ENCODE measurements at regions not wholly inside any gene's neighbourhood (a gene's known extent, or its start where the extent isn't known, plus 50 kb on each side); places are given as distances from the start of the nearest gene placed in this dataset.

- Histone ChIP-seq H3K36me3 (ENCODE audit: insufficient read depth, low read length, poor library complexity, severe bottlenecking) (no peaks in the 10 kb centered on the region), H3K9me3 (ENCODE audit: low read depth, low read length, poor library complexity, severe bottlenecking) (peaks cover 12% of the 10 kb centered on the region), H3K27me3 (replicated peaks; ENCODE audit: insufficient read depth, low read depth, low read length, poor library complexity) (no peaks in the 10 kb centered on the region), H3K4me1 (ENCODE audit: insufficient read depth, low read length, poor library complexity, severe bottlenecking) (no peaks in the 10 kb centered on the region), H3K27ac (ENCODE audit: low read depth, low read length, poor library complexity, severe bottlenecking) (no peak overlapping the region), H3K4me3 (ENCODE audit: low read depth, low read length, poor library complexity, severe bottlenecking) (no peak overlapping the region)
- intact Hi-C loops (cut with micrococcal nuclease; ENCODE audit: unreplicated experiment): no loop called here
- POLR2A ChIA-PET (ENCODE audit: low non-redundant PET): no interaction called here
- no peak for TF ChIP-seq EZH2 (IDR thresholded peaks at IDR 0.05; ENCODE audit: borderline replicate concordance, low read depth, low read length, poor library complexity, severe bottlenecking)
- TF ChIP-seq CTCF (conservative IDR thresholded peaks at IDR 0.05; ENCODE audit: low read depth, low read length): no peak
- BruUV-seq (replicated peaks): no TSS peak
- CTCF ChIA-PET: no interaction called here
- no peak for DNase-seq (ENCODE audit: low spot score)
These were observed 1077.3 kb upstream of the CNTN5 start for GRCh38 chr11:97943493-97943892.

GRCh38 chr11:97948793-97949192 is 1072.0 kb upstream of the CNTN5 start:
- no TSS peak for BruUV-seq (replicated peaks)
- H3K9me3 ChIP-seq (ENCODE audit: low read depth, low read length, poor library complexity, severe bottlenecking): peaks cover 15% of the 10 kb centered on the region
- H3K36me3 ChIP-seq (ENCODE audit: insufficient read depth, low read length, poor library complexity, severe bottlenecking): no peaks in the 10 kb centered on the region
- TF ChIP-seq CTCF (conservative IDR thresholded peaks at IDR 0.05; ENCODE audit: low read depth, low read length): no peak
- TF ChIP-seq EZH2 (IDR thresholded peaks at IDR 0.05; ENCODE audit: borderline replicate concordance, low read depth, low read length, poor library complexity, severe bottlenecking): no peak
- ChIA-PET POLR2A (ENCODE audit: low non-redundant PET) (no interaction called here), CTCF (no interaction called here)
- no peak for DNase-seq (ENCODE audit: low spot score)
- H3K27ac ChIP-seq (ENCODE audit: low read depth, low read length, poor library complexity, severe bottlenecking): no peak overlapping the region
- no peak overlapping the region for H3K4me3 ChIP-seq (ENCODE audit: low read depth, low read length, poor library complexity, severe bottlenecking)
- H3K27me3 ChIP-seq (replicated peaks; ENCODE audit: insufficient read depth, low read depth, low read length, poor library complexity): no peaks in the 10 kb centered on the region
- intact Hi-C loops (cut with micrococcal nuclease; ENCODE audit: unreplicated experiment): no loop called here
- H3K4me1 ChIP-seq (ENCODE audit: insufficient read depth, low read length, poor library complexity, severe bottlenecking): no peaks in the 10 kb centered on the region

GRCh38 chr11:97955595-97955994 is 1065.2 kb upstream of the CNTN5 start:
- CTCF ChIA-PET: no interaction called here
- Histone ChIP-seq H3K27ac (ENCODE audit: low read depth, low read length, poor library complexity, severe bottlenecking) (no peak overlapping the region), H3K4me1 (ENCODE audit: insufficient read depth, low read length, poor library complexity, severe bottlenecking) (no peaks in the 10 kb centered on the region), H3K9me3 (ENCODE audit: low read depth, low read length, poor library complexity, severe bottlenecking) (peaks cover 3% of the 10 kb centered on the region), H3K27me3 (replicated peaks; ENCODE audit: insufficient read depth, low read depth, low read length, poor library complexity) (no peaks in the 10 kb centered on the region), H3K4me3 (ENCODE audit: low read depth, low read length, poor library complexity, severe bottlenecking) (no peak overlapping the region), H3K36me3 (ENCODE audit: insufficient read depth, low read length, poor library complexity, severe bottlenecking) (no peaks in the 10 kb centered on the region)
- POLR2A ChIA-PET (ENCODE audit: low non-redundant PET): no interaction called here
- intact Hi-C loops (cut with micrococcal nuclease; ENCODE audit: unreplicated experiment): no loop called here
- TF ChIP-seq CTCF (conservative IDR thresholded peaks at IDR 0.05; ENCODE audit: low read depth, low read length) (no peak), EZH2 (IDR thresholded peaks at IDR 0.05; ENCODE audit: borderline replicate concordance, low read depth, low read length, poor library complexity, severe bottlenecking) (no peak)
- BruUV-seq (replicated peaks): no TSS peak
- no peak for DNase-seq (ENCODE audit: low spot score)

Measured in A673 (cell line).